VCaP (cell line): ENCODE measurements at regions not wholly inside any gene's neighbourhood (a gene's known extent, or its start where the extent isn't known, plus 50 kb on each side); places are given as distances from the start of the nearest gene placed in this dataset.

Experiments
- H3K27ac ChIP-seq: fragments of 450-650 bp; 2 replicates; pipeline ENCODE4 v1.5.1; 2017
- TF ChIP-seq, protein P1 (sequence below): fragments of 450-650 bp; conservative IDR thresholded peaks from 2 replicates; pipeline ENCODE4 v1.5.1; 2017; ENCODE audit warnings: mild to moderate bottlenecking, moderate library complexity

DNA sequence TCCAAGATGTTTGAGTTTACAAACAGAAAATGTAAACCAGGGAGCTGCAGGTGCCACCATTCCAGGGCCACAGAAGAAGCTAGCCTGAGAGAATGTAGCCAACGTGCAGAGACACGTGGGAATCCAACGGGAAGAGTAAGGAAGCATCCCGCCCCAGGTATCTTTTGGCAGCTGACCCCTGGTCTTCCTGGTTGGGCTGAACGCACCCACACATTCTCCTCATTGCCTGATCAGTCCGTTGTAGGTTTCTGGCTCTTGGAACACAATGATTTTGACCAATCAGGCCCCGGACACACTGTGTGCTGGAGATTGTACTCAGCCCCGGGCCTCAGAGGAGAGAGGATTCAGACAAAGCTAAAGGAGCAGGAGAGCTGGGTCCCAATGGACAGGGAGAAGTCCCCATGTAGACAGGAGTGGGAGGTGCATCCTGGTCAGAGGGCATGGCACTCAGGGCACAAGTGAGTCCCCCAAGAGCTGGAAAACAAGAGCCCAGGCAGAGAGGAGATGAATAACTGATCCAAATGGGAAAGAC lies 102.3 kb downstream of the TPRA1 start:
- H3K27ac ChIP-seq: no peak overlapping the region
- TF ChIP-seq, protein P1, sequence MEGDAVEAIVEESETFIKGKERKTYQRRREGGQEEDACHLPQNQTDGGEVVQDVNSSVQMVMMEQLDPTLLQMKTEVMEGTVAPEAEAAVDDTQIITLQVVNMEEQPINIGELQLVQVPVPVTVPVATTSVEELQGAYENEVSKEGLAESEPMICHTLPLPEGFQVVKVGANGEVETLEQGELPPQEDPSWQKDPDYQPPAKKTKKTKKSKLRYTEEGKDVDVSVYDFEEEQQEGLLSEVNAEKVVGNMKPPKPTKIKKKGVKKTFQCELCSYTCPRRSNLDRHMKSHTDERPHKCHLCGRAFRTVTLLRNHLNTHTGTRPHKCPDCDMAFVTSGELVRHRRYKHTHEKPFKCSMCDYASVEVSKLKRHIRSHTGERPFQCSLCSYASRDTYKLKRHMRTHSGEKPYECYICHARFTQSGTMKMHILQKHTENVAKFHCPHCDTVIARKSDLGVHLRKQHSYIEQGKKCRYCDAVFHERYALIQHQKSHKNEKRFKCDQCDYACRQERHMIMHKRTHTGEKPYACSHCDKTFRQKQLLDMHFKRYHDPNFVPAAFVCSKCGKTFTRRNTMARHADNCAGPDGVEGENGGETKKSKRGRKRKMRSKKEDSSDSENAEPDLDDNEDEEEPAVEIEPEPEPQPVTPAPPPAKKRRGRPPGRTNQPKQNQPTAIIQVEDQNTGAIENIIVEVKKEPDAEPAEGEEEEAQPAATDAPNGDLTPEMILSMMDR: no peak

DNA sequence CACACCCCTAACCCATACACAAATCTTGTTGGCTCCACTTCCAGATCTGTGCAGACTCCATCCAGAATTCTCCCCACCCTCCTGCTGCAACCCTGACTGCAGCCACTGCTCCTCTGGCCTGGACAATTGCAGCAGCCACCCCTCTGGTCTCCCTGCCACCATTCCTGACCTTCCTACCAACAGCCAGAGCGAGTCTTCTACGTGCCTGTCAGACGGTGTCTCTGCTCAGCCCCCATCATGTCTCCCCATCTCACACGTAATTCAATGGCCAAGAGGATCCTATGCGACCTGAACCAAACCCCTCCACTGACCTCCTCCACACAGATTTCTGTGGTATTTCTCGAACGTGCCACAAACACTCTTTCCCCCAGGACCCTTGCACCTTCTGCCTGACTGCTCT lies 103.3 kb downstream of the TPRA1 start:
- TF ChIP-seq, protein P1: no peak
- no peak overlapping the region for H3K27ac ChIP-seq

DNA sequence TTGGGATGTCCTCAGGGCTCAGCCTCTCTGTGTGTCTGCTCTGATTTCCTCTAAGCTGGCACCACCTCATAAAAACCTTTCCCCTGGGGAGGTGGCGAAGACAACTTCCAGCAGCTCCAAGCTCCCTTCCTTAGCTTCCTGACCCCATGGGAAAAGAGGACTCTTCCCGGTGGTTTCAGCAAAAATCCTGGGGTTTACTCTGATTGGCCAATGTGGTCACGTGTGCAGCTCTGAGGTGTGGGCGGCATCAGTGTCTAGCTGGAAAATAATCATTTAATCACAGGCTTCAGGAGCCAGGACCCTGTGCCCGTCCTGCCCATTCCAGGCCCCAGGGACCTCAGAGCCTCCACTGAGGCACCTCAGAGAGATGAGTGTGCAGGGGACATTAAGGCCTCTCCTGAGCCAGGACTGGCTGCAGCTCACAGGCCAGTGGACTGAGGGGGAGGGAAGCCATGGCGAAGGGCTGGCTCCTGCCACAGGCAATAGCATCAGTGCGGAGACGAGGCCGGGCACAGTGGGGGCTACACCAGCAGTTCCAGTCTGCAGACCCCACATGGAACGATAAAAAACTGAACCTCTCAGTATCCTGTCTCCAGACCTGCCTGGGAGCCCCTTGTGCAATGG lies 104.1 kb downstream of the TPRA1 start:
- TF ChIP-seq, protein P1: no peak
- H3K27ac ChIP-seq: no peak overlapping the region

DNA sequence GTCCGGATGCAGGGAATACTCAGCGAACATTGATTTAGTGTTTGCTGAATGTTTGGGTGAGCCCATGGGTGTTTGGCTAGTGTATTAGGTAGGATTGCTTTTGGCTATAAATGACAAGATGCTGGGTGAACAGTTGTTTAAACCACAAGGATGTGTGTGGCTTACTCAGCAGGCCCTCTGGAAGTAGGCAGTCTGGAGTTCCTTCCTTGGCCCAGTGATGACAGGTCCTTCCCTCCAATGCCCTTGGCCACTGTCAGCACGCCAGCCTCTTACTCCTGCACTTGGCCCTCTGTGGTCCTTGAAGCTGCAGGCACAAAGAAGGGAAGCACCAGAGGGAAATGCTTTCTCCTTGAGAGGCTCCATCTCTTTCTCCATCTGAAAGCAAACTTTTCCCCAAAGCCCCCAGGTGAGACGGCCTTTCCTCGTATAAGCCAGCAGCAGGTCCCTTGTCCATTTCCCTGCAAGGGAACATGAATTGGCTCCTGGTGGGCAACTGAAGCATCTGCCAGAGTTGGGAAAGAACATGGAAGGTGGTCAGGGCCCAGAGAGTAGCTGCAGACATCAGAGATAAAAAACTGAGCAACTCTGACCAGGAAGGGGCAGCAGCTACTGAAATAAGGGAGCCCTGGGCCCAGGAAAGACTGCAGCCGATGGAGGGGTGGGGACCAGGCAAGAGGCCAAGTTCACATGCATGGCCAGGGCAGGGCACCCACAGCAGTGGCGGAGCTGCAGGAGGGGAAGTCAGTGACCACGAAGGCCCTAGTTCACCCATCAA lies 105.0 kb downstream of the TPRA1 start:
- no peak overlapping the region for H3K27ac ChIP-seq
- TF ChIP-seq, protein P1: no peak

DNA sequence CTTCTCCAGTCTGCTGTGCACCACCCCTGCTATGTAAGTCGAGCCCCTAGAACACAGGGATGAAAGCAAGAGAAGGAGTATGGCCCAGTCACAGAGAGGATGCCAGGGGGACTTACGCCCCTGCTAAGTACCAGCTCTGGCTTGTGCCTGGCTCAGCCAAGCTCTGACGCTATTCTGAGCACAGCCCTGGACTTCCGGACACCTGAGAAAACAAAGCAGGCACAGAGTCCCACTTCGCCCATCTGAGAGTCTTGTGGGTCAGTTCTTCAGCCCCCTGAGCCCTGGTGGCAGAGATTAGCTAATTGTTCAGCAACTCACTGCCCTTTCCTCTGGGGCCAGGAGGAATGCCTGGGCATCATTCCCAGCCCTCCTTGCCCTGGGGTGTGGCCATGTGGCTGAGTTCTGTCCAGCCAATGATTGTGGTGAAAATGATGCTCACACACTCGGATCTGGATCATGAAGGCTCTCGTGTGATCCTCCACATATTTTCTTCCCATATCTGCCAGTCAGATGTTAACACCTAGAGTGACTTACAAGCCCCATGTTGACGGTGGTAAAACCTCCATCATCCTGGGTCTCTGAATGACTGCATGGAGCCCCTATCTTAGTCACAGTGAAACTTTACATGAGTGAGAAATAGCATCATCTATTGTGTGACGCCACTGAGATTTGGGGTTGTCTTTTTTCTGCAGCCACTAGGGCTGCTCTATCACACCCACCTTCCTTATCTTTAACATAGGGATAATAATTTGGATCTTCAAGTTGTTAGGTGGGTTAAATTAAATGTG lies 105.7 kb downstream of the TPRA1 start:
- H3K27ac ChIP-seq: no peak overlapping the region
- TF ChIP-seq, protein P1: no peak

DNA sequence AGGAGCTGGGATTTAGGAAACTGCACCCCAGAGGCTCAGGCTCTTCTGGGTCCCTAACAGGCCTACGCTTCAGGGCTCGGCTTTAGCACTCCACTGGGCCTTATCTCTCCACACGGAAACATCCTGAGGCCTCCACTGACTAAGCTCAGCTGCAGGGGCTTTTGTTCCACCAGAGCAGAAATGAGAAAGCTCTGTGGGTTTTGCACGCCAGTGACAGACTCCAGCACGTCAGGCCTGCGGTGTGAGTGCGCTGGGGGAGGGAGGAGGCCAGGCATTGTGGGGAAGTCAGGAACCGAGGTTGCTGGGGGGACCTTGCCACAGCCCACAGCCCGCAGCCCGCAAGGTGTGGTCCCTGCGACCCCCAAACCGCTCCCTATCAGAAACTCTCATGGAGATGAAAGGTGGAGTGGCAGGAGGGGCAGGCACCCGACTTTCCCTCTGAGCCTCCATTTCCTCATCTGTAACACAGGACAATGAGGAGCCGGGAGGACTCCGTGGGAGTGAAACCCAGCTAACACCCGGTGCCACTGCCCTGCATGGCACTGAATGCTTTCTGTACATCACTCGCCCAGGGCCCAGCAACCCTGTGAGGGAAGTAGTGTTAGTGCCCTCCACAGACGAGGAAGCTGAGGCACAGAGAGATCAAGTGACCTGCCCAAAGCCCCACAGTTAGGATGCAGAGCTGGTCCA lies 106.5 kb downstream of the TPRA1 start:
- TF ChIP-seq, protein P1: no peak
- H3K27ac ChIP-seq: no peak overlapping the region
